Natural killer cell (primary cell): ENCODE measurements at regions not wholly inside any gene's neighbourhood (a gene's known extent, or its start where the extent isn't known, plus 50 kb on each side); places are given as distances from the start of the nearest gene placed in this dataset.
"Not testable (repeated sequence)": the region's sequence is repeated elsewhere in the genome, so short reads cannot be mapped to it uniquely, and the experiment has no call there.

ENCODE experiments used
- ATAC-seq, 3 donors: fragments of 150-1000 bp in 2 of 3; fragments of 200-7000 bp in 1 of 3; cut with Tn5 transposase; 1 replicate in 1 of 3; 2 replicates in 2 of 3; pipeline ENCODE4 v1.10.0; 2021; ENCODE audit warnings: mild to moderate bottlenecking in 2 of 3, moderate library complexity in 2 of 3
- DNase-seq, 2 donors: peaks; one replicate each; pipeline versions ENCODE4 v3.0.0 to v3.0.0-alpha.2; 2013 to 2021; ENCODE audit warnings: mixed read lengths in 1 of 2
- H3K27ac ChIP-seq: one replicate; pipeline ENCODE4 v1.5.1; 2013; ENCODE audit warnings: mild to moderate bottlenecking, low read length
- H3K27me3 ChIP-seq: one replicate; pipeline ENCODE4 v1.6.1; 2013; ENCODE audit warnings: low read length; ENCODE audit not compliant: control insufficient read depth, insufficient read depth
- H3K36me3 ChIP-seq: one replicate; pipeline ENCODE4 v1.6.1; 2013; ENCODE audit warnings: low read length; ENCODE audit not compliant: control insufficient read depth, insufficient read depth
- H3K4me1 ChIP-seq: one replicate; pipeline ENCODE4 v1.6.1; 2013; ENCODE audit warnings: low read length; ENCODE audit not compliant: control insufficient read depth, insufficient read depth
- H3K4me3 ChIP-seq: one replicate; pipeline ENCODE4 v1.5.1; 2013; ENCODE audit warnings: low read length
- H3K9me3 ChIP-seq: one replicate; pipeline ENCODE4 v1.6.1; 2013; ENCODE audit warnings: low read length; ENCODE audit not compliant: control insufficient read depth, insufficient read depth
- H3K27ac Mint-ChIP-seq, 2 donors: one replicate each; pipeline ENCODE4 v1.8.0; 2022; ENCODE audit warnings: mild to moderate bottlenecking in 2 of 2, mixed read lengths in 2 of 2, moderate library complexity in 1 of 2
- H3K27me3 Mint-ChIP-seq, 2 donors: one replicate each; pipeline ENCODE4 v1.8.0; 2022; ENCODE audit warnings: low read depth in 2 of 2, mixed read lengths in 2 of 2
- H3K36me3 Mint-ChIP-seq: one replicate; pipeline ENCODE4 v1.8.0; 2022; ENCODE audit warnings: mixed read lengths
- H3K4me1 Mint-ChIP-seq, 2 donors: one replicate each; pipeline ENCODE4 v1.8.0; 2022; ENCODE audit warnings: mixed read lengths in 2 of 2
- H3K4me3 Mint-ChIP-seq: one replicate; pipeline ENCODE4 v1.8.0; 2022; ENCODE audit warnings: mild to moderate bottlenecking, moderate library complexity, mixed read lengths
- H3K9me3 Mint-ChIP-seq, 2 donors: one replicate each; pipeline ENCODE4 v1.8.0; 2022; ENCODE audit warnings: mixed read lengths in 2 of 2
- WGBS: methylation state at CpG from one replicate; pipeline ENCODE4 v1.1.7; 2013; ENCODE audit warnings: missing lambda C conversion rate; ENCODE audit not compliant: insufficient coverage; 5-methylcytosine and 5-hydroxymethylcytosine counted together
- intact Hi-C: fragments of 100-400 bp; cut with micrococcal nuclease; formaldehyde crosslinking; loops from one replicate; pipeline ENCODE4 v1.14.2; 2022
- TF ChIP-seq, protein P1 (sequence below): fragments of 200-600 bp; IDR thresholded peaks from one replicate; pipeline ENCODE4 v1.8.0; 2022; ENCODE audit warnings: antibody characterized with exemption

GRCh38 chr21:10461445-10461844 is 59.9 kb upstream of the TPTE start:
- DNase-seq, H3K27me3 Mint-ChIP-seq, intact Hi-C loops, H3K4me1 Mint-ChIP-seq, H3K4me1 ChIP-seq, H3K36me3 Mint-ChIP-seq, H3K27ac ChIP-seq, H3K27ac Mint-ChIP-seq, H3K36me3 ChIP-seq, H3K4me3 Mint-ChIP-seq, H3K9me3 Mint-ChIP-seq, H3K27me3 ChIP-seq, H3K4me3 ChIP-seq: not testable (repeated sequence)
- 67% methylated on average over 8 of the region's 8 CpGs for WGBS
- H3K9me3 ChIP-seq = peaks cover 21% of the 10 kb centered on the region
- peak in 1 of 3 donors; percentile 1 for ATAC-seq

DNA sequence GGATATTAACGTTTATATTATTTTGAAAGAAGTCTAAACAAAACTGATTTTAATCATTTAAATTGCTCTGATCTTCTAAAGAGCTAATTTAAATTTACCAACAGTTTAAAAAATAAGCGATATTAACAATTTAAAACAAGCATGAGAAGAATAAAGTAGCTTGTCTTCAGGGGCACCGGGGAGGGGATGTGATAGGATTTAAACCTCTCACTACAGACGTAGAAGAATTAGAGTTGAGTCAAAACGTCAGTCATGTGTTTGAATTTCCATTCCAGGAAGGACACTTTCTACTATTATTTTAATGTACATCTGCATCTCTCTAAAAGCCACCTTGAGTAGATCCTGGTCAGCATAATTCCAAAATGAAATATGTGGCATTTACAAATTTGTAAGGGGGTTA is 58.2 kb upstream of the TPTE start:
- WGBS = 70% methylated on average over 4 of the region's 5 CpGs
- no peaks in the 10 kb centered on the region for H3K4me1 ChIP-seq
- Mint-ChIP-seq H3K4me3 (no peak overlapping the region), H3K27me3 (no peaks in the 10 kb centered on the region), H3K27ac (no peak overlapping the region), H3K4me1 (no peaks in the 10 kb centered on the region), H3K9me3 (no peaks in the 10 kb centered on the region), H3K36me3 (no peaks in the 10 kb centered on the region)
- intact Hi-C loops = no loop called here
- H3K9me3 ChIP-seq = peaks cover 21% of the 10 kb centered on the region
- no peak for ATAC-seq
- H3K27ac ChIP-seq = no peak overlapping the region
- TF ChIP-seq, protein P1, sequence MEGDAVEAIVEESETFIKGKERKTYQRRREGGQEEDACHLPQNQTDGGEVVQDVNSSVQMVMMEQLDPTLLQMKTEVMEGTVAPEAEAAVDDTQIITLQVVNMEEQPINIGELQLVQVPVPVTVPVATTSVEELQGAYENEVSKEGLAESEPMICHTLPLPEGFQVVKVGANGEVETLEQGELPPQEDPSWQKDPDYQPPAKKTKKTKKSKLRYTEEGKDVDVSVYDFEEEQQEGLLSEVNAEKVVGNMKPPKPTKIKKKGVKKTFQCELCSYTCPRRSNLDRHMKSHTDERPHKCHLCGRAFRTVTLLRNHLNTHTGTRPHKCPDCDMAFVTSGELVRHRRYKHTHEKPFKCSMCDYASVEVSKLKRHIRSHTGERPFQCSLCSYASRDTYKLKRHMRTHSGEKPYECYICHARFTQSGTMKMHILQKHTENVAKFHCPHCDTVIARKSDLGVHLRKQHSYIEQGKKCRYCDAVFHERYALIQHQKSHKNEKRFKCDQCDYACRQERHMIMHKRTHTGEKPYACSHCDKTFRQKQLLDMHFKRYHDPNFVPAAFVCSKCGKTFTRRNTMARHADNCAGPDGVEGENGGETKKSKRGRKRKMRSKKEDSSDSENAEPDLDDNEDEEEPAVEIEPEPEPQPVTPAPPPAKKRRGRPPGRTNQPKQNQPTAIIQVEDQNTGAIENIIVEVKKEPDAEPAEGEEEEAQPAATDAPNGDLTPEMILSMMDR = no peak
- no peaks in the 10 kb centered on the region for H3K27me3 ChIP-seq
- no peaks in the 10 kb centered on the region for H3K36me3 ChIP-seq
- no peak for DNase-seq
- H3K4me3 ChIP-seq = no peak overlapping the region

DNA sequence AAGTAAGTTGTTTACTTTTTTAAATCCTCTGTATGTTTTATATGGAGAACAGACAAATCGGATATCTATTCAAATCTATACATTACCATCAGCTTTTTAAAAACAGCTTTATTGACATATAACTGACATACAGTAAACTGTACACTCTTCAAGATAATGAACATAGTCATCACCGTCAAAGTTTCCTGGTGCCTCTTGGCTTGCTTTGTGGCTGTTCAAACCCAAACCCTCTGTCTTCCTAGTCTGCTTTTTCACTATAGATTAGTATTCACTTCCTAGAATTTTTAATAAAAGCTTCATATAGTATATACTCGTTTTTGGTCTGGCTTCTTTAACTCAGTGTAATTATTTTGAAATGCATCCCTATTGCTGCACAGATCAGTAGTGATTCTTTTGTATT is 56.4 kb upstream of the TPTE start:
- WGBS = 61% methylated on average over 3 of the region's 3 CpGs
- DNase-seq (no peak), ATAC-seq (peak in 1 of 3 donors; percentile 0)
- Histone ChIP-seq H3K27ac (no peak overlapping the region), H3K9me3 (peaks cover 15% of the 10 kb centered on the region), H3K27me3 (no peaks in the 10 kb centered on the region), H3K4me3 (no peak overlapping the region), H3K36me3 (no peaks in the 10 kb centered on the region), H3K4me1 (no peaks in the 10 kb centered on the region)
- no peak overlapping the region for H3K4me3 Mint-ChIP-seq
- H3K36me3 Mint-ChIP-seq = no peaks in the 10 kb centered on the region
- H3K27ac Mint-ChIP-seq = no peak overlapping the region
- H3K9me3 Mint-ChIP-seq = no peaks in the 10 kb centered on the region
- H3K27me3 Mint-ChIP-seq = no peaks in the 10 kb centered on the region
- no peaks in the 10 kb centered on the region for H3K4me1 Mint-ChIP-seq
- intact Hi-C loops = no loop called here
- TF ChIP-seq, protein P1 = no peak

- H3K4me1 Mint-ChIP-seq, DNase-seq, intact Hi-C loops, H3K36me3 Mint-ChIP-seq, H3K4me3 Mint-ChIP-seq, H3K27me3 Mint-ChIP-seq, H3K9me3 Mint-ChIP-seq, H3K4me3 ChIP-seq, H3K27me3 ChIP-seq, H3K27ac Mint-ChIP-seq, H3K4me1 ChIP-seq, H3K36me3 ChIP-seq, H3K27ac ChIP-seq: not testable (repeated sequence)
- 67% methylated on average over 10 of the region's 10 CpGs for WGBS
- ATAC-seq = peak in 2 of 3 donors; percentile 16 to 18
- peaks cover 15% of the 10 kb centered on the region for H3K9me3 ChIP-seq
These were observed 55.8 kb upstream of the TPTE start for GRCh38 chr21:10465524-10466110.
